A549 (cell line): ENCODE measurements at regions not wholly inside any gene's neighbourhood (a gene's known extent, or its start where the extent isn't known, plus 50 kb on each side); places are given as distances from the start of the nearest gene placed in this dataset.

Experiments used
- ATAC-seq, 2 experiments: fragments of 200-7000 bp in 1 of 2; fragments of >200 bp in 1 of 2; cut with Nextera tagmentation in 1 of 2; cut with Tn5 transposase in 1 of 2; 3 replicates each; pipeline versions ENCODE4 v1.8.0 to v1.9.1; 2018 to 2020; ENCODE audit warnings: mild to moderate bottlenecking in 1 of 2, moderate library complexity in 1 of 2
- CTCF ChIA-PET: fragments of 300-600 bp; sonication (Branson Sonifier 250); formaldehyde crosslinking; extraction: SDS; loops from one replicate; lab custom pipeline; 2021; ENCODE audit warnings: antibody characterized with exemption, inconsistent platforms; lab: Yijun Ruan, JAX
- POLR2A ChIA-PET: fragments of 350-600 bp; formaldehyde crosslinking; extraction: SDS; loops from one replicate; lab custom pipeline; 2021; ENCODE audit warnings: antibody characterized with exemption, inconsistent platforms; lab: Yijun Ruan, JAX
- DNase-seq, 2 experiments: peaks; one replicate each; pipeline versions ENCODE4 v3.0.0 to v3.0.0-alpha.2; 2011 to 2016; ENCODE audit warnings: low read depth in 1 of 2, low spot score in 1 of 2
- FAIRE-seq: peaks from 2 replicates; lab custom pipeline; 2011; peaks lifted over from hg19 to GRCh38; lab: Jason Lieb, UNC
- H3K27ac ChIP-seq, 2 experiments: fragments of >200 bp; sonication (Bioruptor Twin); formaldehyde crosslinking; 3 replicates each; pipeline ENCODE4 v1.5.1; 2016 to 2017
- H3K4me1 ChIP-seq: fragments of >200 bp; sonication (Bioruptor Twin); formaldehyde crosslinking; 3 replicates; pipeline ENCODE4 v1.6.1; 2016
- H3K4me2 ChIP-seq: fragments of >200 bp; sonication (Bioruptor Twin); formaldehyde crosslinking; 3 replicates; pipeline ENCODE4 v1.6.1; 2016
- H3K4me3 ChIP-seq: fragments of >200 bp; sonication (Bioruptor Twin); formaldehyde crosslinking; 3 replicates; pipeline ENCODE4 v1.5.1; 2016
- H3K9me3 ChIP-seq: fragments of >200 bp; sonication (Bioruptor Twin); formaldehyde crosslinking; 3 replicates; pipeline ENCODE4 v1.6.1; 2016
- ATOH8 ChIP-seq: fragments of 250-450 bp; sonication (Bioruptor Pico); IDR thresholded peaks from 2 replicates; pipeline ENCODE4 v1.5.0; 2020; ENCODE audit warnings: low read depth, mild to moderate bottlenecking, moderate library complexity
- BCL3 ChIP-seq: fragments of >200 bp; sonication (Bioruptor Twin); formaldehyde crosslinking; IDR thresholded peaks from 3 replicates; pipeline ENCODE4 v1.6.1; 2016
- CBX8 ChIP-seq: fragments of 200-600 bp; sonication (generic); IDR thresholded peaks from 2 replicates; pipeline ENCODE4 v1.6.1; 2016
- CEBPB ChIP-seq, 2 experiments: fragments of >200 bp in 1 of 2; sonication (Bioruptor Twin) in 1 of 2; formaldehyde crosslinking in 1 of 2; IDR thresholded peaks; 2 replicates each; pipeline ENCODE4 v1.6.1; 2012 to 2016
- E2F6 ChIP-seq: IDR thresholded peaks from 2 replicates; pipeline ENCODE4 v1.6.1; 2012; ENCODE audit warnings: low read depth, borderline replicate concordance
- EHMT2 ChIP-seq: fragments of 200-600 bp; sonication (generic); IDR thresholded peaks from 2 replicates; pipeline ENCODE4 v1.6.1; 2016; ENCODE audit warnings: antibody characterized with exemption, low read depth, mild to moderate bottlenecking, moderate library complexity
- ELK1 ChIP-seq: fragments of 150-350 bp; IDR thresholded peaks from 2 replicates; pipeline ENCODE4 v1.6.1; 2014; ENCODE audit warnings: low read depth, mild to moderate bottlenecking, low read length
- EP300 ChIP-seq, 2 experiments: fragments of >200 bp; sonication (Bioruptor Twin); formaldehyde crosslinking; IDR thresholded peaks; 2 replicates in 1 of 2; 3 replicates in 1 of 2; pipeline ENCODE4 v1.6.1; 2016 to 2017
- ESRRA ChIP-seq: fragments of 150-350 bp; IDR thresholded peaks from 2 replicates; pipeline ENCODE4 v1.6.1; 2014; ENCODE audit warnings: mild to moderate bottlenecking, low read length, borderline replicate concordance
- FOXS1 ChIP-seq: fragments of 250-450 bp; sonication (Bioruptor Pico); IDR thresholded peaks from 2 replicates; pipeline ENCODE4 v1.5.0; 2020; ENCODE audit warnings: mild to moderate bottlenecking, moderate library complexity
- HEYL ChIP-seq: fragments of 250-450 bp; sonication (Bioruptor Pico); IDR thresholded peaks from 2 replicates; pipeline ENCODE4 v1.8.0; 2021; ENCODE audit warnings: mild to moderate bottlenecking, moderate library complexity
- HOXB13 ChIP-seq: fragments of 250-450 bp; sonication (Bioruptor Pico); IDR thresholded peaks from 2 replicates; pipeline ENCODE4 v1.5.0; 2020; ENCODE audit warnings: low read depth, mild to moderate bottlenecking, moderate library complexity
- HOXB5 ChIP-seq: fragments of 250-450 bp; sonication (Bioruptor Pico); IDR thresholded peaks from 2 replicates; pipeline ENCODE4 v1.5.0; 2020; ENCODE audit warnings: mild to moderate bottlenecking, moderate library complexity
- JUNB ChIP-seq: fragments of >200 bp; sonication (Bioruptor Twin); formaldehyde crosslinking; IDR thresholded peaks from 2 replicates; pipeline ENCODE4 v1.6.1; 2016
- MAFK ChIP-seq: fragments of 450-650 bp; IDR thresholded peaks from 2 replicates; pipeline ENCODE4 v1.6.1; 2014; ENCODE audit not compliant: partially characterized antibody
- MAZ ChIP-seq: fragments of 150-350 bp; IDR thresholded peaks from 2 replicates; pipeline ENCODE4 v1.6.1; 2014; ENCODE audit warnings: antibody characterized with exemption, low read depth, low read length, borderline replicate concordance
- MYC ChIP-seq: IDR thresholded peaks from 2 replicates; pipeline ENCODE4 v1.6.1; 2012; ENCODE audit warnings: mild to moderate bottlenecking, inconsistent platforms, low read length, improper control_type of control experiment, borderline replicate concordance
- NR3C1 ChIP-seq: fragments of >200 bp; sonication (Bioruptor Twin); formaldehyde crosslinking; IDR thresholded peaks from 3 replicates; pipeline ENCODE4 v1.6.1; 2017
- RAD21 ChIP-seq, 2 experiments: fragments of >200 bp in 1 of 2; sonication (Bioruptor Twin) in 1 of 2; formaldehyde crosslinking in 1 of 2; IDR thresholded peaks in 1 of 2; conservative IDR thresholded peaks in 1 of 2; 2 replicates in 1 of 2; 3 replicates in 1 of 2; pipeline ENCODE4 v1.6.1; 2012 to 2018; ENCODE audit warnings: inconsistent platforms in 1 of 2
- RARB ChIP-seq: fragments of 250-450 bp; sonication (Bioruptor Pico); IDR thresholded peaks from 2 replicates; pipeline ENCODE4 v1.8.0; 2021; ENCODE audit warnings: mild to moderate bottlenecking, moderate library complexity
- RCOR1 ChIP-seq: fragments of 150-350 bp; IDR thresholded peaks from 2 replicates; pipeline ENCODE4 v1.6.1; 2014; ENCODE audit warnings: antibody characterized with exemption, low read length, low read depth
- RFX5 ChIP-seq: fragments of 450-650 bp; IDR thresholded peaks from 2 replicates; pipeline ENCODE4 v1.7.1; 2014; ENCODE audit warnings: antibody characterized with exemption, mild to moderate bottlenecking, moderate library complexity
- RNF2 ChIP-seq: fragments of 200-600 bp; sonication (generic); IDR thresholded peaks from 2 replicates; pipeline ENCODE4 v1.6.1; 2016; ENCODE audit warnings: low read depth, mild to moderate bottlenecking, antibody characterized with exemption, moderate library complexity, borderline replicate concordance
- SMC3 ChIP-seq: fragments of >200 bp; sonication (Bioruptor Twin); formaldehyde crosslinking; IDR thresholded peaks from 3 replicates; pipeline ENCODE4 v1.6.1; 2018; ENCODE audit warnings: inconsistent platforms
- SREBF2 ChIP-seq: fragments of 450-650 bp; IDR thresholded peaks from 2 replicates; pipeline ENCODE4 v1.6.1; 2014; ENCODE audit warnings: mild to moderate bottlenecking, moderate library complexity
- TFCP2L1 ChIP-seq: fragments of 250-450 bp; sonication (Bioruptor Pico); IDR thresholded peaks from 2 replicates; pipeline ENCODE4 v1.5.0; 2021; ENCODE audit warnings: mild to moderate bottlenecking
- TP53 ChIP-seq: fragments of 250-450 bp; sonication (Bioruptor Pico); IDR thresholded peaks from 2 replicates; pipeline ENCODE4 v1.5.0; 2021; ENCODE audit warnings: mild to moderate bottlenecking, moderate library complexity
- ZC3H11A ChIP-seq: fragments of 450-650 bp; IDR thresholded peaks from 2 replicates; pipeline ENCODE4 v1.6.1; 2014; ENCODE audit warnings: antibody characterized with exemption, mild to moderate bottlenecking
- ZSCAN20 ChIP-seq: fragments of 250-450 bp; sonication (Bioruptor Pico); IDR thresholded peaks from 2 replicates; pipeline ENCODE4 v1.8.0; 2022; ENCODE audit warnings: mild to moderate bottlenecking, moderate library complexity
- WGBS: methylation state at CpG from one replicate; pipeline ENCODE4 v1.1.6; 2017; ENCODE audit errors: missing lambda C conversion rate; 5-methylcytosine and 5-hydroxymethylcytosine counted together

- H3K4me1 ChIP-seq, result peaks cover 13% of the 10 kb centered on the region
- H3K9me3 ChIP-seq, result peaks cover 9% of the 10 kb centered on the region; the same call in 1 of the 3 replicates
- ATAC-seq (no peak), FAIRE-seq (no peak), DNase-seq (no peak)
- CTCF ChIA-PET, result interaction anchor here (1.1 to 1.4 kb wide), 2 partner anchors 13 to 366 kb away, joined by 3 read pairs; no protein-coding TSS in a partner anchor
- POLR2A ChIA-PET, result no interaction called here
- 87% methylated on average over 20 of the region's 23 CpGs for WGBS
- TF ChIP-seq HEYL (CRISPR knock-in tag) (no peak), MYC (no peak), JUNB (no peak), MAFK (no peak), TP53 (CRISPR knock-in tag) (no peak), RFX5 (no peak), SREBF2 (no peak), EP300 (IDR thresholded peaks at IDR 0.05) (no peak), RNF2 (no peak), ATOH8 (no peak), MAZ (no peak), SMC3 (no peak), ESRRA (no peak), RARB (CRISPR knock-in tag) (no peak), EHMT2 (no peak), RCOR1 (no peak), RAD21 (conservative IDR thresholded peaks at IDR 0.05 in 1 of 2, IDR thresholded peaks at IDR 0.05 in 1 of 2) (no peak)
- no peak overlapping the region for H3K4me3 ChIP-seq
- H3K4me2 ChIP-seq, result no peak overlapping the region
- H3K27ac ChIP-seq, result peak overlapping the region in 1 of 2 experiments; percentile 54; a peak in 2 of 6 replicates
These were observed 75.8 kb upstream of the IER5L start for GRCh38 chr9:129253803-129254381.

GRCh38 chr9:129252937-129253802 is 75.1 kb upstream of the IER5L start:
- H3K9me3 ChIP-seq, result peaks cover 12% of the 10 kb centered on the region; the same call in 1 of the 3 replicates
- H3K4me3 ChIP-seq, result no peak overlapping the region
- ChIA-PET CTCF (interaction anchor here (0.5 to 1.4 kb wide), 3 partner anchors 12 to 367 kb away, joined by 3 to 5 read pairs (median 3); no protein-coding TSS in a partner anchor), POLR2A (interaction anchor here (0.9 kb wide), 1 partner anchor 344 kb away, joined by 7 read pairs; no protein-coding TSS in a partner anchor)
- 86% methylated on average over 27 of the region's 28 CpGs for WGBS
- ATAC-seq (peak in 1 of 2 experiments; percentile 26; a peak in 2 of 6 replicates), DNase-seq (no peak), FAIRE-seq (no peak)
- H3K4me1 ChIP-seq, result peaks cover 10% of the 10 kb centered on the region; the same call in 1 of the 3 replicates
- peak overlapping the region in 1 of 2 experiments; percentile 54; a peak in 3 of 6 replicates for H3K27ac ChIP-seq
- H3K4me2 ChIP-seq, result no peak overlapping the region
- TF ChIP-seq ZSCAN20 (CRISPR knock-in tag), result no peak
- no peak for TF ChIP-seq E2F6

- no peak overlapping the region for H3K4me3 ChIP-seq
- no peak for DNase-seq
- peaks cover under 1% of the 10 kb centered on the region; the same call in 1 of the 3 replicates for H3K4me1 ChIP-seq
- WGBS, result 45% methylated on average over 2 of the region's 2 CpGs
- CTCF ChIA-PET, result interaction anchor here (1.0 kb wide), 2 partner anchors 9 to 72 kb away, joined by 3 read pairs; no protein-coding TSS in a partner anchor
- no peak for FAIRE-seq
- H3K4me2 ChIP-seq, result no peak overlapping the region
- H3K27ac ChIP-seq, result no peak overlapping the region
- TF ChIP-seq BCL3 (no peak), FOXS1 (CRISPR knock-in tag) (no peak), HOXB13 (no peak), HOXB5 (no peak), EHMT2 (no peak), CBX8 (no peak), ZC3H11A (no peak), JUNB (no peak), TFCP2L1 (CRISPR knock-in tag) (no peak), ELK1 (no peak), RAD21 (conservative IDR thresholded peaks at IDR 0.05 in 1 of 2, IDR thresholded peaks at IDR 0.05 in 1 of 2) (no peak), CEBPB (IDR thresholded peaks at IDR 0.05) (no peak), NR3C1 (no peak)
- POLR2A ChIA-PET, result no interaction called here
- H3K9me3 ChIP-seq, result peaks cover 12% of the 10 kb centered on the region; the same call in 1 of the 3 replicates
- ATAC-seq, result no peak
These were observed 72.7 kb upstream of the IER5L start for GRCh38 chr9:129250786-129251185.
